ENCODE measurements at regions not wholly inside any gene's neighbourhood (a gene's known extent, or its start where the extent isn't known, plus 50 kb on each side); places are given as distances from the start of the nearest gene placed in this dataset.

- TF ChIP-seq, protein P1, sequence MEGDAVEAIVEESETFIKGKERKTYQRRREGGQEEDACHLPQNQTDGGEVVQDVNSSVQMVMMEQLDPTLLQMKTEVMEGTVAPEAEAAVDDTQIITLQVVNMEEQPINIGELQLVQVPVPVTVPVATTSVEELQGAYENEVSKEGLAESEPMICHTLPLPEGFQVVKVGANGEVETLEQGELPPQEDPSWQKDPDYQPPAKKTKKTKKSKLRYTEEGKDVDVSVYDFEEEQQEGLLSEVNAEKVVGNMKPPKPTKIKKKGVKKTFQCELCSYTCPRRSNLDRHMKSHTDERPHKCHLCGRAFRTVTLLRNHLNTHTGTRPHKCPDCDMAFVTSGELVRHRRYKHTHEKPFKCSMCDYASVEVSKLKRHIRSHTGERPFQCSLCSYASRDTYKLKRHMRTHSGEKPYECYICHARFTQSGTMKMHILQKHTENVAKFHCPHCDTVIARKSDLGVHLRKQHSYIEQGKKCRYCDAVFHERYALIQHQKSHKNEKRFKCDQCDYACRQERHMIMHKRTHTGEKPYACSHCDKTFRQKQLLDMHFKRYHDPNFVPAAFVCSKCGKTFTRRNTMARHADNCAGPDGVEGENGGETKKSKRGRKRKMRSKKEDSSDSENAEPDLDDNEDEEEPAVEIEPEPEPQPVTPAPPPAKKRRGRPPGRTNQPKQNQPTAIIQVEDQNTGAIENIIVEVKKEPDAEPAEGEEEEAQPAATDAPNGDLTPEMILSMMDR (IDR thresholded peaks at IDR 0.05) = no peak
- TF ChIP-seq POLR2A (IDR thresholded peaks at IDR 0.05) = no peak
- Histone ChIP-seq H3K4me3 (replicated peaks in 1 of 3) (no peak overlapping the region), H3K36me3 (no peaks in the 10 kb centered on the region), H3K27me3 (no peaks in the 10 kb centered on the region), H3K9me3 (no peaks in the 10 kb centered on the region), H3K4me1 (no peaks in the 10 kb centered on the region), H3K27ac (no peak overlapping the region)
- DNase-seq = no peak
- intact Hi-C loops (cut with DNase I) = no loop called here
These were observed 1215.2 kb downstream of the SI start for GRCh38 chr3:163863146-163863545.

DNA sequence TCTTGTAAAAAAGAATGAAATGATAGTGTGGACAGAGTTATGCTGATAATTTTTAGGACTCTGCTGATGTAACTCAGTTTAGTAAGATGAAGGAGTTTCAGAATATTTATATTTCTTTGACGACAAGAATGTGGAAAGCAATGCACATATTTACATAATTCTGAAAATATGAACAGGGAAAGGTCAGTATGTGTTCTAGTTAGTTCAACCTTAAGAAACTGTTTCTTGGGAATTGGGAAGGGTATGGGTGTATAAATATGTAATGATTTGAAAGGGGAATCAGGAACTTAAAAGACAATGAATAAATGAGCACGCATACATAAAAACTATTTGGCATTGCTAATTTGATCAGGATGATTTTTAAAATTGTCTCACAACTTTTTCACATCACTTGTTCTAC, 1226.1 kb downstream of the SI start:
- Histone ChIP-seq H3K4me1 (no peaks in the 10 kb centered on the region), H3K36me3 (no peaks in the 10 kb centered on the region), H3K9me3 (no peaks in the 10 kb centered on the region), H3K27me3 (no peaks in the 10 kb centered on the region), H3K27ac (no peak overlapping the region), H3K4me3 (replicated peaks in 1 of 3) (no peak overlapping the region)
- intact Hi-C loops (cut with DNase I) = no loop called here
- 86 to 92% methylated on average over 2 of the region's 2 CpGs for WGBS, 2 donors
- no peak for DNase-seq
- TF ChIP-seq, protein P1 (IDR thresholded peaks at IDR 0.05) = no peak
- TF ChIP-seq POLR2A (IDR thresholded peaks at IDR 0.05) = no peak

GRCh38 chr3:163838769-163839168, 1239.5 kb downstream of the SI start:
- Histone ChIP-seq H3K9me3 (no peaks in the 10 kb centered on the region), H3K27ac (no peak overlapping the region), H3K27me3 (no peaks in the 10 kb centered on the region), H3K36me3 (no peaks in the 10 kb centered on the region), H3K4me1 (no peaks in the 10 kb centered on the region), H3K4me3 (replicated peaks in 1 of 3) (no peak overlapping the region)
- 61 to 79% methylated on average over 4 of the region's 4 CpGs for WGBS, 2 donors
- TF ChIP-seq, protein P1 (IDR thresholded peaks at IDR 0.05) = no peak
- TF ChIP-seq POLR2A (IDR thresholded peaks at IDR 0.05) = no peak
- no peak for DNase-seq
- intact Hi-C loops (cut with DNase I) = no loop called here

GRCh38 chr3:163832547-163832946, 1245.7 kb downstream of the SI start:
- H3K4me3 ChIP-seq (replicated peaks in 1 of 3) = no peak overlapping the region
- no peak overlapping the region for H3K27ac ChIP-seq
- H3K4me1 ChIP-seq = no peaks in the 10 kb centered on the region
- H3K27me3 ChIP-seq = no peaks in the 10 kb centered on the region
- intact Hi-C loops (cut with DNase I) = no loop called here
- no peak for TF ChIP-seq POLR2A (IDR thresholded peaks at IDR 0.05)
- TF ChIP-seq, protein P1 (IDR thresholded peaks at IDR 0.05) = no peak
- WGBS, 2 donors = 63 to 85% methylated on average over 2 of the region's 2 CpGs
- no peaks in the 10 kb centered on the region for H3K9me3 ChIP-seq
- DNase-seq = no peak
- H3K36me3 ChIP-seq = no peaks in the 10 kb centered on the region

- Histone ChIP-seq H3K27me3 (no peaks in the 10 kb centered on the region), H3K36me3 (no peaks in the 10 kb centered on the region), H3K9me3 (no peaks in the 10 kb centered on the region), H3K4me1 (no peaks in the 10 kb centered on the region), H3K4me3 (replicated peaks in 1 of 3) (no peak overlapping the region), H3K27ac (no peak overlapping the region)
- no peak for DNase-seq
- TF ChIP-seq, protein P1 (IDR thresholded peaks at IDR 0.05) = no peak
- 90 to 95% methylated on average over 1 of the region's 1 CpG for WGBS, 2 donors
- intact Hi-C loops (cut with DNase I) = no loop called here
These were observed 1256.5 kb downstream of the SI start for GRCh38 chr3:163821841-163822240.
